ENCODE measurements at regions not wholly inside any gene's neighbourhood (a gene's known extent, or its start where the extent isn't known, plus 50 kb on each side); places are given as distances from the start of the nearest gene placed in this dataset.
"Not testable (repeated sequence)": the region's sequence is repeated elsewhere in the genome, so short reads cannot be mapped to it uniquely, and the experiment has no call there.

DNA sequence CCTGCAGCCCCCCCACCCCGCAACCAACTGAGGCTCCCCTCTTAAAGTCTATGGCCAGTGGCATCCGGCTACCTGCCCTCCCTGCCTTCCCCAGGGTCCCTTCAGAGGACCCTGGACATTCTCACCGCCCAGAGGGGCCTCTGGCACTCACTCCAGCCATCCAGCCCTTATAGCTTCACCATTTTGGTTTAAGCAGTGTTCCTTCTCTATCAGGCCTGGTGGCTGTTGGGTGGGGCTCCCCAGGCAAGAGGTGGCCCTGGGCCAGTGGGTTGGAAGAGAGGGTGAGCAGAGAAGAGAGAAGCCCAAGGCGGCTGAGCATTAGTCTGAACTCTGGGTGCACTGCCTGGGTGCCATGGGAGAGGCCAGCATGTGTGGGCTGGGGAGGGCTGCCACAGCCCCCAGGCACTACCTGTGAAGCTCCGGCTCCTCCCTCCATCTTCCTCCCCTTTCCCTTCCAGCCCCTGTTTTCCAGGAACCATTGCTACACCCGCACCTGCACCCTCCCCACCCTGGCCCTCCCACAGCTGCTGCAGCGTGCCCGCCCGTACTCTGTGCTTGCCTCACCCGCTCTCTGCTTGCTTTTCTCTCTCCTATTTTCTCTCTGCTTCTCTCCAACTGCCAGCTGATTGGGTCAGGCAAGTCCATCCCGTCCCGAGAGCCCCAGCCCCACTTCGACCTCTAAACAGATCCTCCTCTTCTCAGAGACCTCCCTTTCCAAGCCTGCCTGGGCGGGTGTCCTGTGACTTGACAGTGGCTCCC, 168.2 kb downstream of the TBC1D2B start:
- no peak for DNase-seq

DNA sequence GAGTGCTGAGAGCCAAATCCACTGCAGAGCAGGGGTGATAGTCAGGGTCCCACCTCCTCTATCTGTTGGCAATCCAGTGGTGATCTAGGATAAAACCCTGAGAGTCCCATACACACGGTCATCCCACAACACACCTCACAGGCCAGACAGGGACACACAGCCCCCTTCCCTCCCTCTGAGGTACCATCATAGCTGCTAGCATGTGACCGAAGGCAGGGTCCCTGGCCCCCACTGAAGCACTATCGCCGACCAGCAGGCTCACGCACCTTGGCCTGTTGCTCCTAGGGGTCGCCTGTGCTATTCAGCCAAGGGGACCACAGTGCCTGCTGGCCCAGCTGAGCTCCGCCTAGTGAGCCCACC, 168.8 kb downstream of the TBC1D2B start:
- DNase-seq, result not testable (repeated sequence)

GRCh38 chr15:77907824-77908751, 169.4 kb downstream of the TBC1D2B start:
- peak; percentile 64 to 78 for DNase-seq

GRCh38 chr15:77906062-77906990, 171.2 kb downstream of the TBC1D2B start:
- DNase-seq, result not testable (repeated sequence)

GRCh38 chr15:77905301-77905920, 172.1 kb downstream of the TBC1D2B start:
- DNase-seq, result no peak

- no peak for DNase-seq
Measured at GRCh38 chr15:77904901-77905300, 172.6 kb downstream of the TBC1D2B start.

DNA sequence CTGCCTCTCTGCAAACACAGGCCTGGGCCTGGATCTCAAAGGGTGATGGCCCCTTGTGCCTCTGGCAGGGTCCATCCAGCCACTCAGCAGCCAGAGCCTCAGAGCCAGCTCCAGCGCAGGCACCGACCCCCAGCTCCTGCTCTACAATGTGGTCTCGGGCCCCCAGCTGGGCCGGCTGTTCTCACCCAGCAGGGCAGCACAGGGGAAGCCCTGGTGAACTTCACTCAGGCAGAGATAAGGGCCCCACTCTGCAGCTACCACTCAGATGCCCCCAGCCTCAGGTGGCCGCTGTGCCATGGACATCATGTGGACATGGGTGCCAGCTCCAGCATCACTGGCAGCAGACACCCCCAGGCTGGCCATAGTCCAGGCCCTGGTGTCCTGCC, 173.1 kb downstream of the TBC1D2B start:
- no peak for DNase-seq

DNA sequence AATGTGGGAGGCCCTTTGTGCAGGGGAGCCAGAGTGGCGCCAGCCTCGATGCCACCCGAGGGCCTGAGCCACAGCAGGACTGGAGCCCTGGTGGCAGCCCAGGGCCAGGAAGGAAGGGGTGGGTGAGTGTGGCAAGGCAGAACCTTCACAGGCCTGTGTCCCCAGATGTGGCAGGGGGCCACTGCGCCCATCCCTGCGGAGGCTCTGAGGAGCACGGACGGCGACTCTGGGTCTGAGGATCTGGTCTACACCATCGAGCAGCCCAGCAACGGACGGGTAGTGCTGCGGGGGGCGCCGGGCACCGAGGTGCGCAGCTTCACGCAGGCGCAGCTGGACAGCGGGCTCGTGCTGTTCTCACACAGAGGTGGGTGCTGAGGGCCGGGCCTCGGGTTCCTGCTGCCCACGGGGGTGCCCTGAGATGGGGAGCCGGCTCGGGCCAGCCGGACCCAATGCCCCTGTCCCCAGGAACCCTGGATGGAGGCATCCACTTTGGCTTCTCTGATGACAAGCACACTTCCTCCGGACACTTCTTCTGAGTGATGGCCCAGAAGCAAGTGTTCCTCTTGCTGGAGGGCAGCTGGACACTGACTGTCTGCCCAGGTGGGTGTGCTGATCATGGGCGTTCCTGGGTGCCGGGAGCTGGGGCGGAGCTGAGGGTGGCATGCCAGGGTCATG, 173.6 kb downstream of the TBC1D2B start:
- DNase-seq, result not testable (repeated sequence)

GRCh38 chr15:77902921-77903760, 174.4 kb downstream of the TBC1D2B start:
- DNase-seq, result peak; percentile 8 to 9

- DNase-seq, result peak in 1 of 2 experiments; percentile 17
Measured at GRCh38 chr15:77901921-77902750, 175.4 kb downstream of the TBC1D2B start.

- DNase-seq, result no peak
Measured at GRCh38 chr15:77901251-77901881, 176.1 kb downstream of the TBC1D2B start.

DNA sequence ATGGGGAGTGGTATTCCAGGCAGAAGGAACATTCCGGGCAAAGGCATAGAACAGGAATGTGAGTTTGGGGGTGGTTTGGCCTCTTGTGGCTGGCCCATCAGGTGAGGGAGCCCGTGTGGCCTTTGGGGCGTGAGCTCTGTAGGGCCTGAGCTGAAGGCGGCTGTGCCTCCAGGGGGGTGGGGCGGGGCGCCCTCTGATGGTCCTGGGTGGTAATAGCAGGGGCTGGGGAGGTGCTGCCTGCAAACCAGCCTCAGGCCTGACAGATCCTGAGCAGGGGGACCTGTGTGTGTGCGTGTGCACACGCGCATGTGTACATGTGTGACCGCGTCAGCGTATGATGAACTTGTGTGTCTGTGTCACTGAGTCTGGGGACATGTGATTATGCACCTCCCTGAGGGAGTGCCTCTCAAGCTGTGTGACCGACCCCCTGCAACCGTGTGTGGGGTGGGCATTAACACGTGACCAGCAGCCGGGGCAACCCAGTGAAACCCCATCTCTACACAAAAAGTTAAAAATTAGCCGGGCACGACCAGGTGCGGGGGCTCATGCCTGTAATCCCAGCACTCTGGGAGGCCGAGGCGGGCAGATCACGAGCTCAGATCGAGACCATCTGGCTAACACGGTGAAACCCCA, 177.1 kb downstream of the TBC1D2B start:
- DNase-seq, result peak; percentile 5 to 9

DNA sequence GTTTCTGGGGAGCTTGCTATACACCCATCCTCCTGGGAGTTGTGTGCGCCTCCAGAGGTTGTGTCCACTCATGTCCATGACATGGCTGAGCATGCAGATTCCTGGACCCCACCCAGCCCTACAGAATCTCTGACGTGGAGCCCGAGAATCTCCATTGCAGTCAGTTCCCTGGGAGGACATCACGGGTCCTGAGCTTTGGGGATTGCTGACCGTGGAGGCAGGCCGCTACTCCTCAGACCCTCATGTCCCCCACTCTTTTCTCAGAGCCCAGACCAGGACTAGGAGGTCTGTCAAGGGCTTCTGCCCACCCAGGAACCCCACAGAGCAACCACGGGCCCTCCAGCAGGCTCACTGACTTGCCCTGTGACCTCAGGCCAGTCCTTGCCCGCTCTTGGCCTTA, 177.7 kb downstream of the TBC1D2B start:
- not testable (repeated sequence) for DNase-seq

GRCh38 chr15:77898811-77899730, 178.4 kb downstream of the TBC1D2B start:
- no peak for DNase-seq

DNA sequence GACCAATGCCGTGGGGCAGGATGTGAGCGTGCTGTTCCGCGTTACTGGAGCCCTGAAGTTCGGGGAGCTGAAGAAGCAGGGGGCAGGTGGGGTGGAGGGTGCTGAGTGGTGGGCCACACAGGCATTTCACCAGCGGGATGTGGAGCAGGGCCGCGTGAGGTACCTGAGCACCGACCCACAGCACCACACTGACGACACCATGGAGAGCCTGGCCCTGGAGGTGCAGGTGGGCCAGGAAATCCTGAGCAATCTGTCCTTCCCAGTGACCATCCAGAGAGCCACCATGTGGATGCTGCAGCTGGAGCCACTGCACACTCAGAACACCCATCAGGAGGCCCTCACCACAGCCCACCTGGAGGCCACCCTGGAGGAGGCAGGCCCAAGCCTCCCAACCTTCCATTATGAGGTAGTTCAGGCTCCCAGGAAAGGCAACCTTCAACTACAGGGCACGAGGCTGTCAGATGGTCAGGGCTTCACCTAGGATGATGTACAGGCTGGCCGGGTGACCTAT, 179.6 kb downstream of the TBC1D2B start:
- no peak for DNase-seq

DNA sequence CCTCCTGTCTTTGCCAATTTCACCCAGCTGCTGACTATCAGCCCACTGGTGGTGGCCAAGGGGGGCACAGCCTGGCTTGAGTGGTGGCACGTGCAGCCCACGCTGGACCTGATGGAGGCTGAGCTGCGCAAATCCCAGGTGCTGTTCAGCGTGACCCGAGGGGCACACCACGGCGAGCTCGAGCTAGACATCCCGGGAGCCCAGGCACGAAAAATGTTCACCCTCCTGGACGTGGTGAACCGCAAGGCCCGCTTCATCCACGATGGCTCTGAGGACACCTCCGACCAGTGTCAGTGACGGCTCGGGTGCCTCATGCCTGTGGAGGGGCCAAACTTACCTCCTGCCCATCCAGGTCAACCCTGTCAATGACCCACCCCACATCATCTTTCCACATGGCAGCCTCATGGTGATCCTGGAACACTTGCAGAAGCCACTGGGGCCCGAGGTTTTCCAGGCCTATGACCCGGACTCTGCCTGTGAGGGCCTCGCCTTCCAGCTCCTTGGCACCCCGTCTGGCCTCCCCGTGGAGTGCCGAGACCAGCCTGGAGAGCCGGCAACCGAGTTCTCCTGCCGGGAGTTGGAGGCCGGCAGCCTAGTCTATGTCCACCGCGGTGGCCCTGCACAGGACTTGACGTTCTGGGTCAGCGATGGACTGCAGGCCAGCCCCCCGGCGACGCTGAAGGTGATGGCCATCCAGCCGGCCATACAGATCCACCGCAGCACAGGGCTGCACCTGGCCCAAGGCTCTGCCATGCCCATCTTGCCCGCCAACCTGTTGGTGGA, 180.2 kb downstream of the TBC1D2B start:
- DNase-seq, result not testable (repeated sequence)
